ENCODE measurements at regions not wholly inside any gene's neighbourhood (a gene's known extent, or its start where the extent isn't known, plus 50 kb on each side); places are given as distances from the start of the nearest gene placed in this dataset.

DNA sequence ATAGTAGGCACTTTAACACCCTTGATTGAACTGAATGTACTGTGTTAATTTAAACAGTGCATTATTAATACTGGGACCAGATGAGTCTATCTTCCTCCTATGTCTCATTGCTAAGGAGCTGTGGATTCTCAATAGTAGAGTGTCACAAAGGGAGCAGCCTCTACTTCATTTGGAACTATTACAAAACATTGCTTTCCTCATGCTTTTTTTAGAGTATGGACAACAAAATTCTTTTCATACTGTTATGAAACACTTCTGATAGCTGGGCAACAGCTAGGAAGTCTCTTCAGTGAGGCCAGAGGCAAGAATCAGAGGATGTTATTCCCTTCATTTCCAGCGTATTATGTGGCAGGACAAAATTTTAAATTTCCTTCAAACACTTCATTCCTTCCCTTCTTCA, 160.8 kb downstream of the FBXO8 start:
- DNase-seq (ENCODE audit: low spot score) (no peak), ATAC-seq (no peak)

DNA sequence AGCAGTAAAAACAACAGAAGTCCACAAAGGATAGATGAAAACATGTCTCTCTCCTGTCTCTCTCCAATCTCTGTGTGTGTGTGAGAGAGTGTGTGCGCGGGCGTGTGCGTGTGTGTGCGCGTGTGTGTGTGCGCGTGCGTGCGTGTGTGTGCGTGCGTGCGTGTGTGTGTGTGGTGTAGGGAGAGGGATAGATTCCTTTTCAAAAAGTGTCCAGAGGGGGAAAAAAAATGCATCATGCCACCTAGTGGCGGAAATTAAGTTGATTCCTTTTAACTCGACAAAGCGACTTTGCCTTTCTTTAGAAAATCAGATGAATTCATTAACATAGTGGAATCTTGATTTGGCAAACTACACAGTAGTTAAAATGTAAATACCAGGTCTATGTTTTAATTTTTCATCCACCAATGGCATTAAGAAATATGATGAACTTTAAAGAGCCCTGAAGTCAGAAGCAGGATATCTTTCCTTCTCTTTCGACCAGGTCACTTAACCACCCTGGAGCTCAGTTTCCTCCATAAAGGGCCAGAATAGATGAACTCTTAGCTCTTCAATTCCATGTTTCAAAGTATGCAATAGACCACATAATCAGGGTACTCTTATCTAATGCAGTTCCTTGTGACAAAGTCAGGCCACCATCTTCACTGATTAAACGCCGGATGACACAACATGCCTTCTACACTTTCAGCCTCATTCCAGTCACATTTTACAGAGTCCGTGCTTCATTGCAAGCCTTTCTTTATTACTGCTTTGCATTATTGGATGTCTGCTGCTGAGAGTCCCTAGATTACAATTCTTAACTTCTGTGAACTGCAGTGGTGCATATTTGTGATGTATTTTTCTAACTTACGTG, 162.8 kb downstream of the FBXO8 start:
- DNase-seq (ENCODE audit: low spot score) = no peak
- peak; percentile 85 for ATAC-seq

DNA sequence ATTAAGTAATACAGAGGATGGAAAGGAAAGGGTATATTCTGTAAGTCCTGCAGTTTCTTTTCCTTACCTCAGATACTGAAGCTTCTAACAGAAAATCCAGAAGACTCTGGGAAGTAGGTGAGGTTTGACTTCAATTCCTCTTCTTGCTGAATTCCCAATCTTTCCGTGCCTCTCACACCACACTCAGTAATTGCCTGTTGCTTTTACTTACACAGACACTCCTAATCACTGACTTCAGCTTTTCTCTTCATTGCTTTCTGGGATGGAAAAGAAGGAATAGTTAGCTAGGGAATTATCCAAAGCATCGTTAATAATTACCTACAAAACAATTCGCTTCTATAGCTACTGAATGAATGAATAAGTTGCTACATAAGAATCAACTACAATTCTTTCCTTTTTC, 163.6 kb downstream of the FBXO8 start:
- no peak for ATAC-seq
- DNase-seq (ENCODE audit: low spot score) = no peak

DNA sequence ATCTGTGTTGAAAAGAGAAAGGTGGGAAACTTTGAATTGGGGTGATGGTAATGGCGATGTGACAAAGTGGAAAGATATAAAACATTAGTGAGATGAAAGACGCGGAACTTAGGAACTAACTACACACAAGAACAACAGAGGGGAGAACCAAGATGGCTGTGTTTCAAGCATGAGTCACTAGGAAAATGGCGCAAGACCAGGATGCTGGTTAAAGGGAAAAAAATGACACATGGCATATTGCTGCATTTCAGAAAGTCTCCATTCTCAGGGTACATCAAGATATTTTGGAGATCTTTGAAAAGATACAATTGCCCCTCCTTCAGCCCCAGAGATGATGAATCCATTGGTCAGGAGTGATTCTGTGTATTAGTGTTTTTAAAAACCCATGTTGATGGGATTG, 164.4 kb downstream of the FBXO8 start:
- DNase-seq (ENCODE audit: low spot score) (no peak), ATAC-seq (no peak)

DNA sequence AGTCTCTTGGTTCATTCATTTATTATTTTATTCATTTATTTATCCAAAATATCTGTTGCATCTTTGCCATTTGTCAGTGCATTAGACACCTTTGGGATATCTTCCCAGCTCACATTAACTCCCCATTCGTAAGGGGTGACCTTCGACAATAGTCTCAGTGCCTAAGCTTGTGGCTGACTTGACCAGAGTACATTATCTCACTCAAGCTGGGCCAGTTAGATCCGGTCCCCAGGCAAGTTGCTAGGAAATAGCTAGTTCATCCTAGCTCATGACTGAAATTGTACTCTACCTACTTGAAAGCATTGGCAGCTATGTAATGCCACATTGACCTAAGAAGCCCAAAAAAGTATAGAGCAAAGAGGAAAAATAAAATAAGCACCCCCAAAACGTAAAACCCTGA, 165.3 kb downstream of the FBXO8 start:
- no peak for DNase-seq (ENCODE audit: low spot score)
- no peak for ATAC-seq

DNA sequence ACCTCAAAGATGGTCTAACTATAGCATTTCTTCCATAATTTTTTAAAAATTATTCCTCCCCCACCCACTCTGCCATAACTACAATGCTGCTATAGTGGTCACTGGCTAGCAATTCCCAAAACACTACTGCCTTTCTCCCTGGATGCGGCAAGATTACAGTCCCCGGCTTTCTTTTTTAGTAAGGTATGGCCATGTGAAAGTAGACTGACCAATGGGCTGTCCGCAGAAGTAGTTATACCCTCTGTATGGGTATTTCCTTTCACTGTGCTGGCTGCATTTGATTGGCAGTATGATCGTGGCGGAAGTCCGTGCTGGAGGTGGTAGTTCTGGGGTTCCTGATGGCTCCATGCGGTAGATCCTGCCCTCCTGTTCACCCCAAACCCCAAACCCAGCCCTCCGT, 166.0 kb downstream of the FBXO8 start:
- ATAC-seq = no peak
- no peak for DNase-seq (ENCODE audit: low spot score)

DNA sequence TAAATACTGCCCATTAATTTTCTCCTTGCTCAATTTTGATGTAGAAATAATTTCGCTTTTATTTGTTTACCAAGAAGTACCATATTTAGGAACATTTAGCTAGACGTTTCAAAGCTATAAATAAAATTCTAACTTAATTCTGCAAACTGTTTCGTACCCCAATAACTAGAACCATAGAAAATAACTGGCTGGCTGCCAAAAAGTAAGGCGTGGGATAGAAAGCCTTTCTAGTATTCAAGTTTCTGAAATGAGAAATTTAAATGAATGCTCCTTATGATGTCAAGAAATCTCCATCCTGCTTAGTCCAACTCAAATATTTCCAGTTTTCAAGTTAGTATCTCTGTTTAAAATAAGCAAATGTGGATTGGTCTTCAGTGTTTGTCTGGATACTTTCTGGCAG, 167.4 kb downstream of the FBXO8 start:
- ATAC-seq (no peak), DNase-seq (ENCODE audit: low spot score) (no peak)

DNA sequence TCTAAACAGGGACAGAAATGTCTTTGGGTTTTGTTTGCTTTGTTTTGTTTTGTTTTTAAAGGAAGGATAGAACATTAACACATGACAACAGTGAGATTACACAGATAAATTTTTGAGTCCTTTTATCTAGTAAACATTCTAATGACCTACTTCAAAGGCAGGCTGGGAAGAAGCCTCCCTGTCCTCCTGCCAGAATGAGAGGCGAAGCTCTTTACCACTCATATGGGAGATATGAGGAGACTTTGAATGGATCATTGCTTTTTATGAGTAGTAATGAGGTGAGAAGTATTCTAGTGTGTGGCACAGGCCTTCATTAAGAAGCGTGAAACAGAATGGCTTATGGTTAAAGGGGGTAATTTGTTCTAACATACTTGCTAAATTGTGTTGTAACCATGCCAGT, 172.0 kb downstream of the FBXO8 start:
- DNase-seq (ENCODE audit: low spot score) (no peak), ATAC-seq (no peak)

DNA sequence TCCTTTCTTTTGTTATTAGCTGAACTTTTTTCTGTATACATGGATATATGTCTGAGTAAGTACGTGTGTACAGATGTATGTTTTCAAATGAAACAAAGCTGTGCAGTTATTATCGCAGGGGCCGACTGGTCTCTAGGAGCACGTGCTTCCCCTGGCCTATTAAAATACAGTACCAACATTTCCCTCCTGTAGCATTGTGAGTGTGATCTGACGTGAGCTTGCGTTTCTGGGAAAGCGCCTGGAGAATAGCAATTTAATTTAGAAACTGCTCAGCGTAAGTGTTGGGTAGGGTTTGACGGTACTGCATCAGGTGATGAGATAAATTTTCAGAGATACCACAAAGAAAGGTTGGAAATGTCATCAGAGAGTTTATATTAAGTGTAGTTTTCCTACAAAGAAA, 173.3 kb downstream of the FBXO8 start:
- ATAC-seq = no peak

DNA sequence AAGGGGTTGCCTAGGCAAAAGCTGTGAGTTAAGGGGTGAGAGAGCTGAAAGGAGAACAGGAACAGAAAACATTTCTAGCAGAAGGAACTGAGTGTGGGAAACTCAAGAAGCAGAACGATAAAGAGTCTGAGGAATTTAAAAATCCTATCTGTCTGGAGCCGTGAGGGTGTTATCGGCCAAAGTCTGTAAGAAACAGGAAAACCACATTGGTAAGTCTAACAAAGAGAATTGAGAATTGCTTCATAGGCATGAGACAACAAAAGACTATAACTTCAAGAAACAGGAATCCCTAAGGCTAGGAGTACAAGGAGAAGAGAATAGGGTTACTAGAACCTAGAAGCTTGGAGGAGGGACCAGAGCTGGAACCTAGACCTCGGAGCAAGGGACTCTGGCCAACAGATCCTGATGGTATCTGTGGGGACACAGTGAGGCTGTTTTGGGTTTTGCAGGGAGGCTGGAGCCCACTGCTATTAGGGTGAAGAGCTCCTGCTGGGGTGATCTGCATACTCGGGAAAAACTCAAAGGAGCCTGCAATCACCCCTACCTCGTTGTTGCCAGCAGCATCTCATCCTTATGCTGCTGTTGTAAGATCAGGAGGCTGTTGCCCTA, 175.6 kb downstream of the FBXO8 start:
- DNase-seq (ENCODE audit: low spot score) (no peak), ATAC-seq (no peak)

More for the DNA sequence above, 173.3 kb downstream of the FBXO8 start:
- no peak for DNase-seq (ENCODE audit: low spot score)

DNA sequence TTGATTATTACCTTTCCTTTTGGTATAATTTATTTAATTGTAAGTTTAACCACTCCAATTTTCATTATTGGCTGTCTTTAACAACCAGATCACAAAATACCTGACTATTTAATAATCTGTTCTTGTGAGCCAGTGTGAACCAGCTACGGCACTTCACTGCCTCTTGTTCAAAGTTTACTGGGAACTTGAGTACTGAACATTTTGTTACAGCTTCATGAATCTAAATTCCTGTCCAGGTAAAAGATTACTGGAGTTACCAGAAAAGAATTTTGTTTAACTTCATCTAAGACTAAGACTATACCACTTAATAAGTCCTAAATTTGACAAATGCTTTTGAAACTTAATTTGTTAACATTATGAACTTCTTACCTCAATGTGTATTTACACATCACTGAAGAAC, 178.3 kb downstream of the FBXO8 start:
- no peak for ATAC-seq

DNA sequence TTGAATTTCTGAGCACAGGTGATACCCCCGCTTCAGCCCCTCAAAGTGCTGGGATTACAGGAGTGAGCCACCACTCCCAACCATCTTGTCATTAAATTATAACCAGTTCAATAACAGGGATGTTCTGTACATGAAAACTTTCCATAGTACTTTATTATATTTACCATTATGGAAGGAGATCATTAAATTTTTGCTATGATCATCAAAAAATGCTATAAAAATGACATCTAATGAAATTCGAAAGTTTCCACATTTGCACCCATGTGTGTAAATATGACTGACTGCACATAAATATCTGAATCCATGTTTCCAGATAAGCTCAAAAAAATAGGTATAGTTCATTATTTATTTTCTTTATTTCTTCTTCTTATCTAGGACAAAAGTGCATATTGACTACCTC, 182.6 kb downstream of the FBXO8 start:
- no peak for ATAC-seq
- no peak for DNase-seq (ENCODE audit: low spot score)

More for the DNA sequence above, 178.3 kb downstream of the FBXO8 start:
- no peak for DNase-seq (ENCODE audit: low spot score)

DNA sequence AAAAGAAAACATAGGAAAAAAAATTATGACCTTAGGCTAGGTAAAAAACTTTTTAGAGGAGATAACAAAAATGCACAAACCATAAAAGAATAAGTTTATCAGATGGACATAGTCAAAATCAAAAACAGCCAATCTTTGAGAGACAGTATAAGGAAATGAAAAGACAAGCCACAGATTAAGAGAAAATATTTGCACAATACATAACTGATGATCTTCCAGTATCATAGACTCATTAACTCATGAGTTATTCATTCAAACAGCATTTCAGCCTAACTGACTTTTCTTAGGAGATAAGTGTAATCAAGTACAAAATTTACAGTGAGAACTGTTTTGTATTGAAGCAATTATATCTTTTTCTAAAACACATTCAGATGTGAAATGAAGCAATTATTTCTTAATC, 183.8 kb downstream of the FBXO8 start:
- ATAC-seq (no peak), DNase-seq (ENCODE audit: low spot score) (no peak)

DNA sequence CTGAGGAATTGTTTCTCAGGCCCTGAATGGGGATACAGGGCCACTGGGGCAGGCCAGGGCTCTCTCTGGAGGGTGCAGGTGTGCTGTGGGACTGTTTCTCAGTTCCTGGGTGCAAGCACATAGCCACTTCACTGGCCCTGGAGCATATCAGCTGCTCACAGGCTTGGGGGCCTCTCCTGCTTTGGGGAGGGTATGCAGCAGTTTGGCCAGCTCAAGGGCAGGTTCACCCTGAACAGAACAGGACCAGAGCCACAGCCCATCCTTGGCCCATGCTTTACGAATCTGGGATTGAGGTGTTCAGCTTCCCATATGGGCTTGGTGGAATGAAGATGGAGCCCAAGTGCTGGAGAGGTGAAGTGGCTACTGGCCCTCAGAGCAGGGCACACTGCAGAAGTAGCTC, 186.5 kb downstream of the FBXO8 start:
- DNase-seq (ENCODE audit: low spot score) = no peak
- ATAC-seq = no peak

DNA sequence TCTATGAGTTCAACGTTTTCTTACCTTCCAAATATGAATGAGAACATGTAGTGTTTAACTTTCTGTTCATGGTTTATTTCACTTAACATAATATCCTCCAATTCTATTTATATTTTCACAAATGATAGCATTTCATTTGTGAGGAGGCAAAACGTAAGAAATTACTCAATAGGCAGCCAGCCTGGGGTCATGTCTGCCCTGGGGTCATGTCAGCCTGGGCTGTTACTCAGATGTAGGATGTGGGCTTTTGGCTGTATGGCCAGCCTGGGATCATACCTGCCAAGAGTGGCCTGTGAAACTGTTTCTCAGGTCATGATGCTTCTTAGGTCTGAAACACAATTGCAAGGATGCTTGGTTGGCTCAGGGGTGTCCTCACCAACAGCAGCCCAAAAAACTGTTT, 187.0 kb downstream of the FBXO8 start:
- no peak for ATAC-seq
- no peak for DNase-seq (ENCODE audit: low spot score)

DNA sequence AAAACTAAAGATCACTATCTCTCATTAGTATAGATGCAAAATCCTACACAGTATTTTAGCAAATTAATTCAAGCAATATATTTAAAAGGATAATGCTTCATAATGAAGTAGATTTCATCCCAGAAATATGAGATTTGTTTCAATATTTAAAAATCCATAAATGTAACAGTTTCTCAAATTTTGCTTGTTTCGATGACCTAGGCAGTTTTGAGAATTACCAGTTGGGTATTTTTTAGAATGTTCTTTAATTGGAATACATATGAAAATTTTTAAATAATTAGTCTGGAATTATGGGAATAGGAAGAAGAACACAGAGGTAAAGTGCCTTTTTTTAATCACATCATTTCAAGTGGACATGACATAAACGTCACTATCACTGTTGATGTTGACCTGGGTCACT, 192.3 kb downstream of the FBXO8 start:
- ATAC-seq = no peak
- DNase-seq (ENCODE audit: low spot score) = no peak

DNA sequence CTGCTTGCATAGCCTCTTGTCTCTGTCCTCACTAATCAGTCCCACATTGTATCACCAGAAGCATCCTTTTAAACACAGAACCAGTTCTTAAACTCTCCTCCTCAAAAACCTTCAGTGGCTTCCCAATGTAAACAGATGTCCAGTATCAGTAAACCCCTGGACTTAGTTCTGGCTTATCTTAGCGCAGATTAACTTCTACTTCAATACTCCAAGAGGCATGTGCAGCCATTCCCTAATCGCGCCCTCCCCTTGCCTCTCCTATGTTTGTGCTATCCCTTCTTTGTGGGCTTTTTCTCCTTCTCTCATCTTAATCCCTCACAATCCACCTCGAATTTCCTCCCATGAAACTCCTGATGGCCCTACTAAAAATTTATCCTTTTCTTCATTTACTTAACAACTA, 193.8 kb downstream of the FBXO8 start:
- no peak for ATAC-seq
- no peak for DNase-seq (ENCODE audit: low spot score)

DNA sequence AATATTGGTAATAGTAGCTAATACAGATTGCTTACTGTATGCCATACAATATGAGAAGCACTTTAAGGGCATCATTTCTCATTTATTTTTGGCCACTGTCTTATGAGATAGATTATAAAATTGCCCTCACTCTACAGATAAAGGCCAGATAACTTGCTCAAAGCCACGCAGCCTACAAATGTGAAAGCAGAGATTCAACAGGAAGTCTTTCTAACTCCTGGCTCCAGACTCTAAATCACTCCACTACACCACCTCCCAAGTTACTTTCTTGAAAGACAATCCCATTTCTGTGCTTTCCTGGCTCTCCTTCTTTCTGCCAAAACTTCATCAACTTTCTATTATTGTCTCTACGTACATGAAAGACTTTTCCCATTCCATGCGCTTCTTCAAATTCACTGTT, 194.7 kb downstream of the FBXO8 start:
- no peak for DNase-seq (ENCODE audit: low spot score)
- no peak for ATAC-seq

DNA sequence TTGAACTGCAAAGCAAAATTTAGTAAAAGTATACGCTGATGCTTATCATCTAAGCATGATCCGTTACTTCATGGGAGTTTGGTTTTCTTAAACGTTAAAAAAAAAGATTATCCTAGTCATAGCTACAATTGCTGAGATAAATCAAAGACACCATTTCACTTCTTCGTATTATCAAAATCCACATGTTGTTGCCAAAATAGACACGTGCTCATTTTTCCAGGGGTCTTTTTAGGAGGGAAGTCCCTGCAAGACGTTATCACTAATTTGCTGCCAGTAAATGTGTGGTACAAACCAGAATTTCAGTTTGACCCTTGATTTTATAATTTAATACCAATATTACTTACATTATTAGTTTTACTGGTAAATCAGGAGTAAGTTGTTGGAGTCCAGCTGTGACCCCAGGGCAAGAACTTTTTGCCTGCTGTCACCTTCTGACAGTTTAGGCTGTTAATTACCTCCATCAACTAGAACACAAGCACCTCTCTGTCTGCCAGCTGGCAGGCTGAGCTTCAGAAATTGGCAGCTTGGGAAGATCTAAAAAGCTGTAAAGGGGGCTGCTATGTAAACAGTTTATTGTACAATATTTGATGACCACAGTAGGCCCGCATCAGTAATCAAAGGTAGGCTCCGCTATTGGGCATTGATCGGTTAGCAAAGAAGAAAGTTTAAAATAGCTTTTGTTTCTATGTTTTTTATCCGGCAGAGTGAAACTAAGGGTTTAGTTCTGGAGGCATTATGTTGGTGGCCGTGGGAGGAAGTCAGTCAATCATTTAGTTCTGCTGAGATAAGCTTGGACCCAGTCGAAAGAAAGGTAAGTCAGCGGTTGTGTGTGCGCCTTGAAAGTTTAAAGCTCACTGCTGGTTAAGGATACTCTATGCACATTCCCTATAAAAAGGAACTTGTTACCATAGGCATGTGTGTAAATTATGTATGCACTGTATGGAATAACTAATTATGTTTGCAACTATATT, 196.4 kb downstream of the FBXO8 start:
- no peak for ATAC-seq

DNA sequence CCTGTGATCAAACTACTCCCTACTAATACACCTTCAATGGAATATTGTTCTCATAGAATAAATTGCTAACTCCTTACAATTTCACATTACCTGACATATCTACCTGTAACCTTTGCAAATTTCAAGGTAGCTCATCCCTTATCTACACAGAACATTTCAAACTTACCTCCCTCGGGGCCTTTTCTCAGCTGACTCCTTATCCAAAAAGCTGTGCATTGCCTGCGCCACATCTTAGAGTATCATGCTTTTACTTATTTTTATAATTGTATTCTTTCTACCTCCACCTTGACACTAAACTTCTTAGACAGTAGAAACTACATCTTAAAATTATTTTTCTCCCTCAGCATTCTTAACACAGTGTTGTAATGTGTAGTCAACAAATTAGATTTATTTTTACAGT, 198.5 kb downstream of the FBXO8 start:
- ATAC-seq = no peak

More for the DNA sequence above, 196.4 kb downstream of the FBXO8 start:
- no peak for DNase-seq (ENCODE audit: low spot score)

DNA sequence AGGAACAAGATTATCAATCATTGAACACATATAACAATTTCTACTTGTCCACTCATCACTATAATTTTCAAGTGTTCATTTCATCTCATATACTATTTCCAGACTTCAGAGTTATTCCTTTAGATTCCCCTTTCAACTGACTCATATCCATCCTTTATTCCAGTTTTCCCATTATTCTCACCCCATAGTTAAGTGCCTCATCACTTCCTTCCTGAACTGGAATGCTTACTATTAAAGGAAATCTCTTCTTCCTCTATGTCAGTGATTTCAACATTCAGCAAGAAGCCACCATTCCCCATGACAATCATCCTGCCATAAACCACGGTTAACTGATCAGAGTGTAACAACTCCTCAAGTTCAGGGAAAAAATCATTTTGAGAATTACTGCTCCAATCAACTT, 198.9 kb downstream of the FBXO8 start:
- ATAC-seq = no peak
- no peak for DNase-seq (ENCODE audit: low spot score)

More for the DNA sequence above, 198.5 kb downstream of the FBXO8 start:
- no peak for DNase-seq (ENCODE audit: low spot score)

DNA sequence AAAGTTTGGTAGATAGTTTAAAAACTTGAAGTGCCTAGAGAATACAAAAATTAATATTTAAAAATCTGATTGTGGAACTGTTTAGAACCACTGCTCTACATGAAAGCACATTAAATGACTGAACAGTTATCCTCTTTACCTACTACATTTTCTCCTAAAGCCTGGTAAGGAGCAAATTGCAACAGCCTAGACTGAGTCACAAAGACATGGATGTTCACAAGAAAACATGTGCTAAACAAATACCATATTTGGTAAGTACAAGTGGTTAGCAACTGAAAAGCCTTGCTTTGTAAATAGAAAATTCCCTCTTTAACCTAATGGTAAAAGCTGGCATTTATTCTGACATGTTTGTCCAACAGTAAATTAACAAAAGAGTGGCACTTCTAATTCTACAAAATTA, 203.1 kb downstream of the FBXO8 start:
- DNase-seq (ENCODE audit: low spot score) (no peak), ATAC-seq (no peak)

All from left lobe of liver (tissue), 2 donors.